ENCODE measurements at regions not wholly inside any gene's neighbourhood (a gene's known extent, or its start where the extent isn't known, plus 50 kb on each side); places are given as distances from the start of the nearest gene placed in this dataset.

DNA sequence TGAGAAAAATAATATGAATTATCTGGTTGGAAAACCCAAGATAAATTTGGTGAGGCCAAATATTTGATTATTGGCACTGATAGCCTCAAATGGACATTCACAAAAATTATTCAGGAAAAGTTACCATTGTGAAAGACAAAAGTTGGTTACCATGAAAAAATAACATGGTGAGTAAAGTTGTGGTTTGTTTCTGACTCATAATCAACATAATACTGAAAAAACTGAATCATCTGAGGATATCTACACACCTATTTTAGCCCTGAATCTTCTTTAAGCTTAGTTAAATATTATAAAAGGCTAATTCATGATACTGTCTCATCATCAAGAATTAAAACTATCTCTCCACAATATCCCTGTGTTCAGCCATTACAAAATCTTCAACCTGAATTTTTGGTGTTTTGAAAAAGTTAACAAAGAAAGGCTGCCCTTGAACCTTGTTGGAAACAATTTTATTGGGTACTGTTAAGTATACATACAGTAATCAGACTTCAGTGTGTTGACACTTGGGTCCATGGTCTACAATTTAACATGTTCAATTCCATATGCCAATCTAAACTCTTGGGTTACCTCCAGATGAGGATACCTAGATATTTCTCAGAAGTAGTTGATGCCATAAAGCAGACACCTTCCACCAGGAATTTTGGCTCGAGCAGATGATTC lies 607.5 kb upstream of the SLC39A10 start:
- no peak for DNase-seq (ENCODE audit: low spot score)

DNA sequence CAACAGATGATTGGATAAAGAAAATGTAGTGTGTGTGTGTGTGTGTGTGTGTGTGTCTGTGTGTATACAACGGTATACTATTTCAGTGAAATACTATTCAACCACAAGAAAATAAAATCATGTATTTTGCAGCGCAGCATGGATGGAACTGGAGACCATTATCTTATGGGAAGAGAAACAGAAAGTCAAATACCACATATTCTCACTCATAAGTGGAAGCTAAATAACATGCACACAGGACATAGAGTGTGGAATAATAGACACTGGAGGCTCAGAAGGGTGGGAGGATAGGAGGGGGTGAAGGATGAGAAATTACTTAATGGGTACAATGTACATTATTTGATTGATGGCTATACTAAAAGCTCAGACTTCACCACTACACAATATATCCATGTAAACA lies 609.1 kb upstream of the SLC39A10 start:
- DNase-seq (ENCODE audit: low spot score): no peak

DNA sequence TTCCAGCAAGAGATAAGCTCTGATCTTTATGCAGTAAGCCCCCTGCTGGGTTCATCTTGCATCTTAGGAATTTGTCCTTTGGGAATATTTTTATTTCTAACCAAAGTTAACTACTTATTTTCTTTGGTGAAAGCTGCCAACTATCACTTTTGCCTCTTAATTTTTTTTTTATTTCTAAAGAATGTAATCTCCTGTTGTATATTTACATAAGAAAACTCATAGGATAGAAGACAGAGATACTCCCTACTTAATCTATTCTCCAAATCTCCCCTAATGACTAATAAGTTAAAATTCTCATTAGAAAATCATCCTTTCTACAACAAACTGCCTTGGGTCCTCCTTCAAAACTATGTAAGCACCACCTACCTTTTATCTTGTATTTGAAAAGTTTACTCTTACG lies 612.2 kb upstream of the SLC39A10 start:
- no peak for DNase-seq (ENCODE audit: low spot score)

DNA sequence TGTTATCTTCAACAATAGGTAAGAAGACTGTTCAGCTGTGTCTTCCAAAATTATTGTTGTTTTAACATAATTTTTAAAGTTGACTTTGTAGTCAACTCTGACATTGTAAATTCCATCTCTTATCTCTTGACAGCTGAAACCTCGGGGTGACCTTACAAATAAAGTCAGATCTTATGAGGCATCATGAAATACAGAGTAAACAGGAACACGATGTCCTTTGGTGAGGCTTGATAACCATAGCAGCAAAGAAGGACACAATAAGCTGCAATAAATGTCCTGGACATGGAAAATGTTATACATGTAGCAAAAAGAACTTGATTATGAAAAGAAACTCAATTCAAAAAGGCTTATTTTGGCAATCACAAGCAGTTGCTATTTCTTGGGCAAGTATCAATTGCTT lies 618.9 kb upstream of the SLC39A10 start:
- no peak for DNase-seq (ENCODE audit: low spot score)

DNA sequence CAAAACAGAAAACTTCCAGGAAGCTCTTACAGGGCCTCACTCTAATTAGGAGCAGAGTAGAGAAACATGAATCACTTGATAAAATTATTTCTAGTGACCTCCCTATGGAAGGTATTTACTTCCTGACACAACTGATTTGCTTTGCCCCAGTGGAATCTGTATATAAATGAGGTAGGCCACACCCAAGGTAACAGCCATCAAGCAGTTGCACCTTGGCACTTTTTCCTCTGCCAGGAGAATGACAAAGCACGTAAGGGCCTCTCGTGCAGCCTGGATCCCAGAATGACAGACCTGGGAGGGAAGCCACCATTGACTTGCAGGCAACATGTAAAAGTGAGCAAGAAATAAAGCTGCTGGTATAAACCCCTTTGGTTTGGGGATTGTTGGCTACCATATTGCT lies 620.0 kb upstream of the SLC39A10 start:
- no peak for DNase-seq (ENCODE audit: low spot score)

DNA sequence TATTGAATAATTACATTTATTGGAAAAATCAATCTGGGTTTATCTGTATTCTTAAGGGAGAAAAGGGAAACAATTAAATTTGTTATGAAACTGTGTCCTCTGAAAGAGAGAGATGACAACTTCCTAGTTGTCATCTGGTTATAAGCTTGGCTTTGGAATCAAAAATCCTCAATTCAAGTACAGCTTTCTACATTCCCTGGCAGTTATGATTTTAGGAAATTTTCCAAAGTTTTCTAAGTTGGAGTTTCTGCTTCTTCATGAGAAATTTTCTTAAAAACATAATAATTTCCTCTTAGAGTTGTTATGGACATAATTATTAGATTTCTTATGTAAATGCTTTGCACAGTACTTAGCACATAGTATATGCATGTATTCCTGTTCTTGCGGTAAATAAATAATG lies 625.6 kb upstream of the SLC39A10 start:
- DNase-seq (ENCODE audit: low spot score): no peak

DNA sequence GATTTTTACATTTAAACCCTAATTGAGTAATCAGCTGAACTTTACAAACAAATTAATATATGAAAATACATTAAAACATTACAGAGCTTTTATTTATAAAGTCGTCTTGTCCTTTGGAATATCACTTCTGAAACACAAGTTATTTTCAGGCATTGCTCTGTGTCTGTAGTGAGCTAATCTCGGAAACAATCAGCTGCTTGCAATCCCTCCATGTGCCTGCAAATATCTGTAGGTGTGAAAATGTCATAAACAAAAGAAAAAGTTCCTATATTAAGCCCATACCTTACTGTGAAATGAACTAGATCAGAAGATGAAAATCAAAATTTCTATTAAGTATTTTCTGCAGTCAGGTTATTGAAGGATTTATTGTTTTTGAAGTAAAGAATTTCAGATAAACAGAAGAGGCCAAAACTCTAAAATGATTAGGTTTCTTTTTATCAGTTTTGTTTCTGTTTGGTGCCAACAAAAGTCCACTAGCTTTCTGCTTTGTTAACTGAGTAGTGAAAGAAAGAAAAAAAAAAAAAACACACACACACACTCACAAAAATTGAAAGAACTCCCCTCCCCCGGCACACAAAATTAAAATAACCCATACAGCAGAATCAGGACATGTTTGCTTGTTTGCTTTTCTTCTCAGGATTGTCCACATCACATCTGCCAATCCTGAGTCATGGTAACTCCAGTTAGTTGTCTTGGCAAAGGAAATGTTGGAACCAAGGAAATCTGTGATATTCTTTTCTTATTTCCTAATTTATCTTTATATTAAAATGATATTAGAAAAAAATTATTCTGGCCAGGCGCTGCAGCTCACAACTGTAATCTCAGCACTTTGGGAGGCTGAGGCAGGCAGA lies 627.0 kb upstream of the SLC39A10 start:
- no peak for DNase-seq (ENCODE audit: low spot score)

DNA sequence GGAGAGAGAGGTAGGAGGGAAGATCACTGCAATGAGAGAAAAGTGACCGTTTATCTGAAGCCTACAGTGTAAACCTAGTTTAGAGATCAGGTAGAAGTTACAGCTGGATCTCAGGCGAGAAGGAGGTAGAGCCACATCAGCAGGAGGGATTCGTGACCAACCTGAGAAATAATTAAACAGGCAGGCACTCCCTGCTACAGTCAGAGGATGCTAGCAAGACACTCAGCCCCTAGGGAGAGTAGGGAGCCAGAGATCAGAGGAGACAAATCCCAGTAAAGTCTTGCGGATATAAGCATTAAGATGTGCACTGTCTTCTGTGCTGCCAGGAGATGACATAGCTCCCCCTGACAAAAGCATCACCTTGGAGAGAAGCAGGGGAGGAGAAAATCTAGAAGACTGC lies 629.1 kb upstream of the SLC39A10 start:
- DNase-seq (ENCODE audit: low spot score): no peak

DNA sequence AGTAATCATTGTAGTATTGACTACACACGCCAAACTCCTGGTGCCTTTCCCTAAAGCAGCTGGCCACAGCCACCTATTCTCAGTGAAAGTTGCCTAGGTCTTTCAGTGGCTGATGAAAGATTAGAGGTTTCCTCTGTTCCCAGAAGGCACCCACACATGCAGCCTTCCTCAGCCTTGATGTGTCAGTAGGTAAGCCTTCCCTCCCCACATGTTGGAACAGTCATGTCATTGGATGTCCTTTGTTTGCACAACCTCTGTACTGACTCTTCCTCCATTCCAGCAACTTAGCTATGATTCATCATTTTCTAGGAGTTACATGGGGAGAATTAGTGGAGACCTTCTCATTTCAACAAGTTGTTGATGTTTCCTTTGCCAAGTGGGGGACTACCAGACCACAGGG lies 630.8 kb upstream of the SLC39A10 start:
- DNase-seq (ENCODE audit: low spot score): no peak

DNA sequence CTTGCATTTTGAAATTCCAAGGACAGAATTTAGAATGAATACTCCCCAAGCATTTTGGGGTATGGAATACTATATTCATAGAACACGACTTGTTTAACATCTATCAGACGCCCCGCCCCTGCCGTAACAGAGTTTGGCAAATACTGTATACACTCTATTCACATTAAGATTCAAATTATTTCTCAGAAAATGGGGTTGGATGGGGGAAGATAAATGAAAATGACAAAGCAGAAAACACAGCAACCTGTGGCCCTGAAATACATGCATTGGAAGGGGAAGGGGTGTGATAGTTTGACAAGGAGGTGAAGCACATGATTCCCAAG lies 634.6 kb upstream of the SLC39A10 start:
- no peak for DNase-seq (ENCODE audit: low spot score)

DNA sequence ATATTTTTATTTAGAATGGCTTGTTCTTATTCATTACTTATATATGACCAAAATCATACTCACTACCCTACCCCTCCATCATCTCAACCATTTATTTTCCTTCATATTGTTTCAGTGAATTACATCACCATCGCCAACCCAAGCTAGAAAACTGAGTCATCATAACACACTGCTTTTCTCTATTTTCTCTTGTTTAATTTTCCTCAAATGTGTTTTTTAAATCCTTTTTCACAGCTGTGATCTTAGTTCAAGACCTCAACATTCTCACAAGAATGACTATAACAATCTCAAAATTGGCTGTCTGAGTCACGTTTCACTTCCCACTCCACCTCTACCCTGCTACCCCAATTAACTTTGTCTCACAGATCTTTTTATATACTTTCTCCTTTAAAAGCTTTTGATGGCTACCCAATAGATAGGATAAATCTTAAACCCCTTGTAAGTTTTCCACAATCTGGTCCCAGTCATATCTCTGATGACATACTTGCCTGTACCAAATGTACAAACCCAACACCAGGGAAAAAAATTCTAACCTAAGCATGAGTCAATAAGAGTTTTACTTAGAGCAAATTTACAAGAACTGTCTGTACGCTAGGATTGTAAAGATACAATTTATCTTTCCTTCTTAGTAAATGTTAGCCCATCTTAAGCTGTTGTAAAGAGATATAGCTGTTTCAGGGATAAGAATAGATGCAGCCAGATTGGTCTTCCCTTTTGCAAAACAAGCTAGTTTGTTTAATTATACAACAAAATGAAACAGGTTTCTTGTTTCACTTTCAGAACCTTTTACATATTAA lies 635.1 kb upstream of the SLC39A10 start:
- DNase-seq (ENCODE audit: low spot score): no peak

DNA sequence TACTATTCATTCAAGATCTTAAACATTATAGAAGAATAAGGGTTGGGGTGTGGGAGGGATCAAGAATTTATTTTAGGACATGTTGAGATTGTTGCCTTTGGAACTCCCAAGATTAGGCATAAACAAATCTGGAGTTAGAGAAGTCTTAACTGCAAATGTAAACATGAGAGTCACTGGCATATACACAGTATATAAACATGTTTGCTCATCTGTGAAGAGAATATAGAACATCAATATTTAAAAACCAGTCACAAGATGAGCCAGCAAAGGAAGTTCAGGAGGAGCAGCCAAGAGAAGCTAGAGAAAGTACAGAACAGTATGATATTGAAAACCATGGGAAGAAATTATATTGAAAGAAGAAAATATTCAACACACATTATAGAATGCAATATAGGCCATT lies 638.6 kb upstream of the SLC39A10 start:
- no peak for DNase-seq (ENCODE audit: low spot score)

DNA sequence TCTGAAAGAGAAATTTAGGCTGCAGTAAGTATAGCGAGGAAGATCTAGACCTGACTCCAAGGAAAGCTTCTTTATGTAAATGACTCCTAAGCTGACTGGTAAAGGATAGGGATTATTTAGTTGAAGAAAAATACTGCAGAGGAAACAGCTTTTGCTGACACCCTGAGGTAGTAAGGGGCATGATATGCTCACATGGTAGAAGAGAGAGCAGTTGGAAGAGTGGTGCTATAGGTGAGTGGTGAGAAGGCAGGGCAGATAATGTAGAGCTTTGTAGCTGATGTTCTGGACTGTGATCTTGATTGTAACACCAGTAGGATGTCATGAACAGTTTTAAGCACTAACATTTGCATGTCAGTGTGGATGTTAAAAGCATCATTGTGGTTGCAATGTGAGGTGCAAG lies 639.1 kb upstream of the SLC39A10 start:
- DNase-seq (ENCODE audit: low spot score): no peak

DNA sequence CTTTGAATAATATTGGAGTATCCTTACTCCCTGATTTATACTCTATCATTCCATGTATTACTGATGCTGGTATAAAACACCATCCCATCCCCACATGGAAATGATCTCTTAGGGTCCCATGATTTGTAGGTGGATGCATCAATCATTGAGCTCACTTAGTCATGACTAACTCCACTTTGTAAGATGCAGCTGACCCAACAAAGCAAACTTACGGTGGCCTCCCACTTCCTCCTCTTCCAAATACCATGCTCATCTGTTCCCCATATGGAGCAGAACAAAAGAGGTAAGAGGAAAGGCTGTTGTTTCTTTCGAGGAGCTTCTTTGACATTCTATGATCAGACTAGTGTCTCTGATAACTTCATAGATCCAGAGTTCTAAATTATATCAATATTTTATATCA lies 640.2 kb upstream of the SLC39A10 start:
- DNase-seq (ENCODE audit: low spot score): no peak

DNA sequence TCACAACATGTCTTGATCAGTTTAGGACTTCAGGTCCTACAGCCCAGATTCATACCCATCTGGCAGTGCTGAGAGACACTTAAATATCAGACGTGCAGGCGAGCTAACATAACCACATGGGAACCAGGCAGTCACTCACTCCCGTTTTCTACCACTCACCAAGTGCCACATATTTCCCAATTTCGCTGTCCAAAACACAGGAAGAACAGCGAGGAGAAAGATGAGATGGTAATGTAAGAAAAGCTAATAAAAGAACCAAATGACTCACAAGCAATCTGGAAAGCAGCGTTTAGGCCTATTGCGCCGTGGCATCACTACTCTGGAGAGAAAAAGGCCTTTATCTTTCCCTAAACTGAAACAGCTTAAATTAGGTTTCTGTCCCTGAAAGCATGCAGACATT lies 647.8 kb upstream of the SLC39A10 start:
- DNase-seq (ENCODE audit: low spot score): no peak

DNA sequence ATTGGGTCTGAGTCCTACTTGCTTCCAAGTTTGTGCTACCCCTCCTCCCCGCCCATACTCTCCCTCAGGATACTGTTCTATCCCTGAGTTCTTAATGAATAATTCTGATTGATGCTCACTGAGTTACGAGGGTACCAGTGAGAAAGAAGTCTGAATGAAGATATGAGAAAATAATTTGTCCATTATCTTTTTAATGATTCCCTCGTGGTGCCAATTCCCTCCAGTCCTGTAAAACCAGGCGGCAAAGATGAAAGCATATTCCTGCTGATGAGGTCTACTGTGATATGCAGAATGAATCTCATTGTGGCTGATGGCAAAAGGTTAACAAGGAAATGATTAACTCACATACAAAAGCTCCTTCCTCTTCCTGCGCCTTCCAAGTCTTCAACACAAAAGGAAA lies 650.2 kb upstream of the SLC39A10 start:
- DNase-seq (ENCODE audit: low spot score): no peak

DNA sequence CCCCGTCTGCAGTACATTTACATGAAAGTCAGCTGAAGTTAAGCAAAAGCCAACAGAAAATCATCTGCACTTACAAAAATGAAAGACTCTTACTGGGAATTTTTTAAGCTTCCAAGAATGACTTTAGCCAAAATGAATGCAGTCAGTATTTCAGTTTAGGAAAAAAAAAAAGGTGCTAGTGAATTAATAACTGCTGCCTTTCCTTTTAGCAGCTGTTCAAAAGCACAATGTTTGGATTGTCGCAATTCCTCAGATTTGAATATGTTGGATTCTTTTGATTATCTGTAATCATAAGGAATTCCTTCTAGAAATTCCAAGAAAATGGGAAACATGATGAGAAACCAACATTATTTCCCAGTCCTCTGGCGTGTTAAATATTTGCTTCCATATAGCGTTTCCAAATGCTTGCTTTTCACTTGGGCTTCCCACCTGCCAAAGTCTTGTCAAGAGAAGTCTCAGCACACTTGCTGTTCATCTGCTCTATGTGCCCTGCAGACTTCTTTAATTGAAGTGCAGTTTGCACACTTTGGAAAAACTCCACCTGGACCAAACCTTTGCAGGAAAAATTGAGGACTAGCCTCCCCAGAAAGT lies 653.0 kb upstream of the SLC39A10 start:
- no peak for DNase-seq (ENCODE audit: low spot score)

DNA sequence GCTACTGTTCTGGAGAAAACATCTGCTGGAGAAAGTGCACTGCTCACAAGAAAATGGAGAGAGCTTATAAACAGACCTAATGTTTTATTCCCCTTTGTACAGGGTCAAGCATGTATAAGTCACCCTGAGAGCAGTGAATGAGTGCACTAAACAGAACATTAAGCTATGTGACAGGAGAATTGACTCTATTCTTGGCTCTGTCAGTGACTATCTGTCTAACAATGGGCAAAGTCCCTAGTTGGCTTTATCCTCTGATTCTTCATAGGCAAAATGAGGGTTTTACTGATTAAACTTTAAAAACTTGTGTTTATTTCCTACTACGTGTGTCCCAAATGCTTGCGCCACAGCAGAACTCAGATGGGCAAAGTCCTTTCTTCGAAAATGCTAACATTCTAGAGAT lies 655.1 kb upstream of the SLC39A10 start:
- no peak for DNase-seq (ENCODE audit: low spot score)

DNA sequence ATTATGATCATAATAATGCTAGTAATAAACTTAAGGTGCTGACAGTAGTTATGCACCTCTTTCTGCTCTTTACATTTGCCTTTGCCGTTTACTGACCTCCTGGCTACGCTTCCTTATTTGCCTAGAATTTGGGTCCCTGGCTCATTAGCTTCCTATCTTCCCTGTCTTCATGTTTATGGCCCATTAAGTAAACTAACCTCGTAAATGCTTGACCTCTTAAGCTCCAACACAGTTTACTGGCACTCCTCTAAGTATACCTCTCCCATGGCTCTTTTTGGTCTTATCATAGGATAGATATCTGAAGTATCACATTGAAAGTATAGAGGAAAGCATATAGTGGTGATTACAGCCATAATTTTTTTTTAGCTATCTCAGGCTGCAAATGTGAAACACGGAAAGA lies 657.3 kb upstream of the SLC39A10 start:
- no peak for DNase-seq (ENCODE audit: low spot score)

DNA sequence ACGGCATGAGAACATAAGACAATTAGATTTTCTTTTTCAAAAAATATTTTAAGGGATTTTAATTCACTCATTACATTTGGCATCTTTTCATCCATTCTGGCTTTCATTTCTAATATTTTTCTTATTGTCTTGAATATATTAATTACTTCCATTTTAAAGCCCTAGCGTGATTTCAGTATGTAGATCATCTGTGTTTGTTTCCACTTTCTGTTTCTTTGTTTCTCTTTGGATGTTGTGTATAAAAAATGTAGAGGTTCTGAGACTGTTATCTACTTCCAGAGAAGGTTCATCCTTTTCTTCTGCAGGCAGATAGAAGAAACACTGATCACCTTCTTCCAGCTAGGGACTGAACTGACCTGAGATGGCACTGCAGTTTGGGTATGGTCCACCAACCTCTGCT lies 664.4 kb upstream of the SLC39A10 start:
- DNase-seq (ENCODE audit: low spot score): no peak

DNA sequence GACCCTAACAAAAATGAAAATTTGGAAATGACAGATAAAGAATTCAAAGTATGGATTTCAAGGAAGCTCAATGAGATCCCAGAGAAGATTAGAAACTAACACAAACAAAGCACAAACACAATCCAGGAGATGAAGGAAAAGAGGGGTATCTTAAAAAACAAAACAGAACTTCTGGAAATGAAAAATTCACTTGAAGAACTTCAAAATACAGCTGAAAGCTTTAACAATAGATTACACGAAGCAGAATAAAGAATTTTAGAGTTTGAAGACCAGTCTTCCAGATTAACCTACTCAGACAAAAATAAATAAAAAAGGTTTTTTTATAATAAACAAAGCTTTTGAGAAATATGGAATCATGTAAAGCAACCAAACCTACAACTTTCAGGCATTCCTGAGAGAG lies 671.8 kb upstream of the SLC39A10 start:
- no peak for DNase-seq (ENCODE audit: low spot score)

DNA sequence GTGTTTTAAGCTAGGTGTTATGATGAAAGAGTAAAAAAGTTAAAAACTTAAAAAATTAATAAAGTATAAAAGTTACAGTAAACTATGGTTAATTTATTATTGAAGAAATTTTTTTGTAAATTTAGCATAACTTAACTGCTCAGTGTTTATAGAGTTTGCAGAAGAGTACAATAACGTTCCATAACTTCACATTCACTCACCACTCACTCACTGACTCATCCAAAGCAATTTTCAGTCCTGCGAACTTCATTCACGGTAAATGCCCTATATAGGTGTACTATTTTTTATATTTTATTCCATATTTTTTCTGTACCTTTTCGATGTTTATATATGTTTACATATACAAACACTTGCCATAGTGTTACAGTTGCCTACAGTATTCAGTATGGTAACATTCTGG lies 694.8 kb upstream of the SLC39A10 start:
- DNase-seq (ENCODE audit: low spot score): no peak

DNA sequence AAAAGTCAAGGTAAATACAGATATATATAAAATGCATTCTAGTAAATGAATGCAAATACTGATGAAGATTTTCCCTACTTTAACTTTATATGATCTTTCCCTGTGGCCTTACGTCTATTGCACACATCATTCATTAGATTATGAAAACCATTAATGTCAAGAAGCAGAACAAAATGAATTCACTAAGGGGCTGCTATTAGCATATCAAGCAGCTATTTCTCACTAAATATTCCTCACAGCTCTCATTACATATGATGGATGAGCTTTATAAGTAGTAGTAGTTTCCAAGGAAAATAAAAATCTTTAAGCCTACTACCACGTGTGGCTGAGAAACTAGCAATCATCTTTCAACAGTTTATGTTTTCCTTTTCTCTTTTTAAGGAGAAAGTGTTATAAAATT lies 702.8 kb upstream of the SLC39A10 start:
- DNase-seq (ENCODE audit: low spot score): no peak

Measured in HuH-7 (cell line).